ENCODE measurements at regions not wholly inside any gene's neighbourhood (a gene's known extent, or its start where the extent isn't known, plus 50 kb on each side); places are given as distances from the start of the nearest gene placed in this dataset.

- WGBS: 75% methylated on average over 8 of the region's 8 CpGs
- no peaks in the 10 kb centered on the region for H3K36me3 ChIP-seq (ENCODE audit: control insufficient read depth in 4 of 4, insufficient read depth in 3 of 4, low read depth in 1 of 4, low read length in 3 of 4)
Observed at GRCh38 chr1:30473922-30474817, 249.2 kb downstream of the MATN1 start.

GRCh38 chr1:30472526-30472925, 250.9 kb downstream of the MATN1 start:
- DNase-seq (ENCODE audit: low spot score): no peak
- 78% methylated on average over 7 of the region's 7 CpGs for WGBS
- Histone ChIP-seq H3K36me3 (ENCODE audit: control insufficient read depth in 4 of 4, insufficient read depth in 3 of 4, low read depth in 1 of 4, low read length in 3 of 4) (no peaks in the 10 kb centered on the region), H3K9me3 (ENCODE audit: control insufficient read depth in 4 of 4, low read length in 3 of 4) (no peaks in the 10 kb centered on the region), H3K4me1 (ENCODE audit: control insufficient read depth in 4 of 4, insufficient read depth in 4 of 4, low read length in 3 of 4) (no peaks in the 10 kb centered on the region), H3K27ac (ENCODE audit: low read depth in 1 of 2, low read length in 2 of 2) (no peak overlapping the region), H3K9ac (ENCODE audit: low read depth in 1 of 2, low read length in 2 of 2) (no peak overlapping the region), H3K4me3 (ENCODE audit: low read depth in 1 of 3, low read length in 3 of 3) (no peak overlapping the region), H3K27me3 (ENCODE audit: control insufficient read depth in 4 of 4, insufficient read depth in 4 of 4, low read length in 3 of 4) (no peaks in the 10 kb centered on the region)
- TF ChIP-seq TAF1 (conservative IDR thresholded peaks at IDR 0.05) (no peak), RAD21 (IDR thresholded peaks at IDR 0.05) (no peak), JUND (IDR thresholded peaks at IDR 0.05) (no peak), MAX (IDR thresholded peaks at IDR 0.05) (no peak), FOXA2 (IDR thresholded peaks at IDR 0.05) (no peak), GABPA (IDR thresholded peaks at IDR 0.05 in 1 of 2, conservative IDR thresholded peaks at IDR 0.05 in 1 of 2) (no peak), EGR1 (IDR thresholded peaks at IDR 0.05; ENCODE audit: low read depth in 2 of 2) (no peak), REST (IDR thresholded peaks at IDR 0.05) (no peak), NR2F2 (IDR thresholded peaks at IDR 0.05) (no peak), ATF3 (IDR thresholded peaks at IDR 0.05) (no peak)

More at GRCh38 chr1:30473922-30474817, 249.2 kb downstream of the MATN1 start:
- H3K27ac ChIP-seq (ENCODE audit: low read depth in 1 of 2, low read length in 2 of 2): no peak overlapping the region
- no peak overlapping the region for H3K4me3 ChIP-seq (ENCODE audit: low read depth in 1 of 3, low read length in 3 of 3)
- H3K27me3 ChIP-seq (ENCODE audit: control insufficient read depth in 4 of 4, insufficient read depth in 4 of 4, low read length in 3 of 4): no peaks in the 10 kb centered on the region
- no peak for DNase-seq (ENCODE audit: low spot score)
- no peak overlapping the region for H3K9ac ChIP-seq (ENCODE audit: low read depth in 1 of 2, low read length in 2 of 2)
- no peaks in the 10 kb centered on the region for H3K9me3 ChIP-seq (ENCODE audit: control insufficient read depth in 4 of 4, low read length in 3 of 4)
- TF ChIP-seq RXRA (IDR thresholded peaks at IDR 0.05) (no peak), FOXA1 (IDR thresholded peaks at IDR 0.05) (no peak), YY1 (IDR thresholded peaks at IDR 0.05) (no peak), CTCF (IDR thresholded peaks at IDR 0.05; ENCODE audit: low read depth, low read length, missing input control) (no peak), TAF1 (conservative IDR thresholded peaks at IDR 0.05) (no peak), JUND (IDR thresholded peaks at IDR 0.05) (no peak), EGR1 (IDR thresholded peaks at IDR 0.05; ENCODE audit: low read depth in 2 of 2) (no peak), RAD21 (IDR thresholded peaks at IDR 0.05) (no peak), REST (IDR thresholded peaks at IDR 0.05) (no peak)
- no peaks in the 10 kb centered on the region for H3K4me1 ChIP-seq (ENCODE audit: control insufficient read depth in 4 of 4, insufficient read depth in 4 of 4, low read length in 3 of 4)
